ENCODE measurements at regions not wholly inside any gene's neighbourhood (a gene's known extent, or its start where the extent isn't known, plus 50 kb on each side); places are given as distances from the start of the nearest gene placed in this dataset.
A peak's percentile ranks its signal among the peaks of the same experiment; 100 is the strongest.
"Not testable (repeated sequence)": the region's sequence is repeated elsewhere in the genome, so short reads cannot be mapped to it uniquely, and the experiment has no call there.

- DNase-seq (ENCODE audit: low spot score); FAIRE-seq: not testable (repeated sequence)
Measured at GRCh38 chr19:28351321-28351720, 861.6 kb downstream of the UQCRFS1 start.

DNA sequence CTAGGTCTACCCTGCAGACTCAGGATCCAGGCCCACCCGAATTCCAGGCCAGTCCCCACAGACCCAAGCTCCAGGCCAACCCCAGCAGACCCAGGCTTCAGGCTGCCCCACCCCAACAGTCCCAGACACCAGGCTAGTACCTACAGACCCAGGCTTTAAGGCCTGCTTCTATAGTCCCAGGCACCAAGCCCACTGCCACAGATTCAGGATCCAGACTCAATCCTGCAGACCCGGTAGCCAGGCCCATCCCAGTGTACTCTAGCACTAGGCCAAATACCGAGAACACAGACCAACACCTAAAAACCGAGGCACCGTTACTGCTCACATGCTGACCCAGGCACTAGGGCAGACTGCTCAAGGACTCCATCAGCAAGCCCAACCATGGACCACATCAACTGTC lies 862.3 kb downstream of the UQCRFS1 start:
- DNase-seq (ENCODE audit: low spot score) (no peak), FAIRE-seq (no peak)

DNA sequence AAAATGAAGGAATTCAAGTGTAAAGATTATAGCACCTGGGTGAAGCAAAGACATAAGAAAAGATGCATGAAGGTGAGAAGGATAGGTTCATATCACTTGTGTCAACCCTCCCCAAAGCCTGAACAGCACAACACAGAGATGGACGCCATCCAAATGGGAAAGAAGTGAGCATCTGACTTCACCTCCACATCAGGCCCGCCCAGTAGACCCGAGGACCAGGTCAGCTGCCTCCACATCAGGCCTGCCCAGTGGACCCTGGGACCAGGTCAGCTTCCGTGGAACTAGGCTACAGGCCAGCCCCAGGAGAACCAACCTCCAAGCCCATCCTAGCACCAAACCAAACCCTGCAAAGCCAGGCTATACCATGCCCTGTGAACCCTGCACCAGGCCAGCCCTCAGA lies 862.9 kb downstream of the UQCRFS1 start:
- no peak for FAIRE-seq
- DNase-seq (ENCODE audit: low spot score), result no peak

DNA sequence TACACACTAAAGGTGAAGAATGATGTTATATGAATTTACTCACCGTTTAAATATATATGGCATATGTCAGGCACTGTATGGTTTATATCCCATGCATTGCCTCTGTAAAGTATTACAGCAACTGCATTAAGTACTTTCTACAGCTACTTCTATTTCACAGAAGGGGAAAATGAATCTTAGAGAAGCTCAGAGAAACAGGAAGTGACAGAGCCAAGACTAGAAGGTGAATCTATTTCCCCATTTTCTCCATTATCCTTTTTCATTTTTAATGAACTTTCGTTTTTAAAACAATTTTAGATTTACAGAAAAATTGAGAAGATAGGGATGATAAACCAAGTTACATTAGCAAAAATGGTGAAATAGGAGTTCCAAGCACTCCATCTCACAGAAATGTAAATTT lies 863.3 kb downstream of the UQCRFS1 start:
- FAIRE-seq (no peak), DNase-seq (ENCODE audit: low spot score) (no peak)

GRCh38 chr19:28345811-28346210 lies 867.1 kb downstream of the UQCRFS1 start:
- no peak for FAIRE-seq
- no peak for DNase-seq (ENCODE audit: low spot score)

GRCh38 chr19:28341810-28342350 lies 871.1 kb downstream of the UQCRFS1 start:
- no peak for DNase-seq (ENCODE audit: low spot score)

DNA sequence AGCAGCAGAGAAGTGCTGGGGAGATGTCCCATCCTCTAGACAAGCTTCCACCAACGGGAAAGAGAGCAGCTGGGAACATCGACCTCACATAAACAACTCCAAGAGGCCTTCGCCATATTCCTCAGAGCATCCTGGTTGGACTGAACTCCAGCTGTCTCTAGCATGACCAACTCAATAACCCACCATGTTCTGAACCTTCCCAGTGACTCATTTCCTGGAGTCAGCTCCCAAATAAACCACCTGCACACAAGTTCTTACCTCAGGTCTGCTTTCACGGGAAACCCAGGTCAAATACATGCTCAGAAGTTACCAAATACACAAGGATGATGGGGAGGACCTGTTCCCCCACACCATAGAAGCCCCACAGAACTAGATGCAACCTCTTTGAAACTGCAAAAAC lies 878.5 kb downstream of the UQCRFS1 start:
- DNase-seq (ENCODE audit: low spot score) (peak; percentile 56), FAIRE-seq (no peak)

More at GRCh38 chr19:28341810-28342350, 871.1 kb downstream of the UQCRFS1 start:
- FAIRE-seq, result no peak

GRCh38 chr19:28333909-28334308 lies 879.0 kb downstream of the UQCRFS1 start:
- DNase-seq (ENCODE audit: low spot score) (no peak), FAIRE-seq (no peak)

DNA sequence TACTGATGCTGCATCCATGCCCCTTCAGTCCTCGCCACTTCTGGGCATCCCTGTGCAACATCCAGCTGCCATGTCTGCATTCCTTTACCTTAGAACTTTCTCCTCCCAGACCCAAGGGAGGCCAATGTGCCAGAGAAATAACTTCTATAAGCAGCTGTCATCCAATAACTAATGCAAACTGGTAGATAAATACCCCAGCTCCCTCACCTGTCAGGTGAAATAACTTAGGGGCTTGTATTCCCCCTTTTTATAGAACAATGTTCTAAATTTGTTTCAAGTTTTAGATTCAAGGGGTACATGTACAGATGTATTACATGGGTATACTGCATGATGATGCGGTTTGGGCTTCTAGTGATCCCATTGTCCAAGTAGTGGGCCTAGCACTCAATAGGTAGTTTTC lies 880.1 kb downstream of the UQCRFS1 start:
- FAIRE-seq (no peak), DNase-seq (ENCODE audit: low spot score) (no peak)

DNA sequence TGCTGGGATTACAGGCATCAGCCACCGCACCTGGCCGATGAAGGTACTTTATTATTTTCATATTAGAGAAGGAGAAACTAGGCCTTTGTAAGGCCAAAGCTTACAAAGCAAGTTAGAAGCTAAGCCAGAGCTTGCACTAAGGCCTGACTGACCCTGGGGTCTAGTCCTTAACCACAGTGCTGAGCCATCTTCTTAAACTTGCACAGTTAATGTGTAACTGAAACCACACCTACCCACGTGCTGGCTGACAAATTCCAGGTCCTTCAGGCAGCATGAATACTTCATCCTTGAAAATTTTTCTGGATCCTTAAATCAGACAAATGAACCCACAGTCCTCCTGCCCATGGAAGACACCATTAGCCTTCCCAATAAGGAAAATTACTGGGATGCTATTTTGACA lies 880.6 kb downstream of the UQCRFS1 start:
- FAIRE-seq (no peak), DNase-seq (ENCODE audit: low spot score) (no peak)

- DNase-seq (ENCODE audit: low spot score), result no peak
- peak; percentile 92 for FAIRE-seq
Measured at GRCh38 chr19:28331596-28331995, 881.4 kb downstream of the UQCRFS1 start.

- FAIRE-seq, result no peak
- no peak for DNase-seq (ENCODE audit: low spot score)
Measured at GRCh38 chr19:28330831-28331230, 882.1 kb downstream of the UQCRFS1 start.

GRCh38 chr19:28329429-28329828 lies 883.5 kb downstream of the UQCRFS1 start:
- no peak for FAIRE-seq
- DNase-seq (ENCODE audit: low spot score), result no peak

DNA sequence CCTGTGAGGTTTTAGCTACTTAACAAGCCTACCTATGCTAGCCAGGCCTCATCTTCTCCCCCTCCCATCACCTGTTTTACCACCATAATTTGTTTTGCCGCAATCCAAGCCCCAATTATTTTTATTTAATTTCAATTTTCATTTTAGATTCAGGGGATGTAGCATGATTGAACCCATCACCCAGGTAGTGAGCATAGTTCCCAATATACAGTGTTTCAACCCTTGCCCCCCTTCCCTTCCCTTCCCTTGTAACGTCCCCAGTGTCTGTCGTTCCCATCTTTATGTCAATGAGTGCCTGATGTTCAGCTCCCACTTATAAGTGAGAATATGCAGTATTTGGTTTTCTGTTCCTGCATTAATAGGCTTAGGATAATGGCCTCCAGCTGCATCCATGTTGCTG lies 885.0 kb downstream of the UQCRFS1 start:
- no peak for FAIRE-seq
- DNase-seq (ENCODE audit: low spot score), result no peak

DNA sequence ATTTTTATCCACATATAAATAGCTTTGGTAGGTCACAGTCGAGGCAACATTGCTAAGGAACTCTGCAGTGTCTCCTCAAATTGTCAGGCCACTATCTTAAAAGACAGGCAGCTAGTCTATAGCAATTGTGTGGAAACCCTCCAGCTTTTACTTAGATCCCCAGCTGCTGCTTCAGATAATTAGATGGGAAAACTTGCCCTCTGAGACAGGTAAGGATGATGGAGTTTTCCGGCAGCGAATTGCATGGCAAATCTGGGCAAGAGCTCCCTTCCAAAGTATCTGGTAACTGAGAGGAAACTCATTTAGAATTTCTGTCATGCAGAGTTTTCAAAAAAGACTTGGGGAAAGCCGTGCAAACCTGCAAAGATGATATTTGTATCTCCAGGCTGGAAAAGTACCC lies 886.2 kb downstream of the UQCRFS1 start:
- no peak for FAIRE-seq
- DNase-seq (ENCODE audit: low spot score), result no peak

GRCh38 chr19:28324275-28325060 lies 888.5 kb downstream of the UQCRFS1 start:
- DNase-seq (ENCODE audit: low spot score) (no peak), FAIRE-seq (peak; percentile 96)

DNA sequence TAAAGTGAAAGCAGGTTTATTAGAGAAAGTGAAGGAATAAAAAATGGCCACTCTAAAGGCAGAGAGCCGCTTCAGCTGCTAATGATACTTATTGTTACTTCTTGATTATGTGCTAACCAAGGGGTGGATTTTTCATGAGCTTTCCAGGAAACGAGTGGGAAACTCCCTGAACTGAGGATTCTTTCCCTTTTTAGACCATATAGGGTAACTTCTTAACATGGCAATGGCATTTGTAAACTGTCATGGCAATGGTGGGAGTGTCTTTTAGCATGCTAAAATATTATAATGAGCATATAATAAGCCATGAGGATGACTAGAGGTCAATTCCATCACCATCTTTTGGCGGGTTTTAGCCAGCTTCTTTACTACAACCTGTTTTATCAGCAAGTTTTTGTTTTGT lies 890.0 kb downstream of the UQCRFS1 start:
- FAIRE-seq (no peak), DNase-seq (ENCODE audit: low spot score) (no peak)

DNA sequence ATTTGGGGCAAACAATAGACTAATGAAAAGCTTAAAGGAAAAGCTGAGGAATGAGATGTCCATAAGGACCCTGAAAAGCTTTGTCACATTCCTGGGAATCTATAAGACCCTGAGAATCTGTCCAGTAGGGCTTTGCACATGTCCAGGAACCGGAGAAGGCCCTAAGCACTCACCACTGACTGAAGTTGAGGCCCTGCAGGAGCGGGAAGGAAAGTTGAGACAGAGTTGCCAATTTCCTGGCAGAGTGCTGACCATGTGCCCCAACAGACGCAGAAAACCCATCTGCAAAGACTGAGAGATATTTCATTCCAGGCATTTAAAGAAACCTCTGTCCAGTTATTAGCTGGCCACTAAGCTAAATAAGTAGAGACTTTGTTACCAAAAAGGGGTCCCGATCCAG lies 890.5 kb downstream of the UQCRFS1 start:
- FAIRE-seq, result no peak
- DNase-seq (ENCODE audit: low spot score), result no peak

GRCh38 chr19:28319918-28320317 lies 893.0 kb downstream of the UQCRFS1 start:
- no peak for DNase-seq (ENCODE audit: low spot score)
- FAIRE-seq, result no peak

DNA sequence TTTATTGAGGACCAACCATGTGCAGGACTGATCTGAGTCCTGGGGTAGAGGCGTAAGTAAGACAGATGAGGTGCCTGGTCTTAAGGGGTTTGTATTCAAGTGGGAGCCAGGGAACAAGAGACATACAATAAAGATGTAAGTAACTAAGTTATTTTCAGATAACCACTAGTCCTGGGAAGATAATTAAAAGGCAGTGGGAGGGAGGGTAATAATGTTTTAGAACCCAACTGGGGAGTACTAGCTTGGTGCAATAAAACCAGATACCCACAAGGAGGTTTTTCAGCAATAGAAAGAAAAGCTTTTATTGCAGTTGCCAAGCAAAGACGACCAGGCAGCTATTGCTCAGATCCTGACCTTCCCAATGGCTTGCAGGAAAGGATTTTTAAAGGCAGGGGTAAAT lies 893.7 kb downstream of the UQCRFS1 start:
- no peak for FAIRE-seq
- no peak for DNase-seq (ENCODE audit: low spot score)

DNA sequence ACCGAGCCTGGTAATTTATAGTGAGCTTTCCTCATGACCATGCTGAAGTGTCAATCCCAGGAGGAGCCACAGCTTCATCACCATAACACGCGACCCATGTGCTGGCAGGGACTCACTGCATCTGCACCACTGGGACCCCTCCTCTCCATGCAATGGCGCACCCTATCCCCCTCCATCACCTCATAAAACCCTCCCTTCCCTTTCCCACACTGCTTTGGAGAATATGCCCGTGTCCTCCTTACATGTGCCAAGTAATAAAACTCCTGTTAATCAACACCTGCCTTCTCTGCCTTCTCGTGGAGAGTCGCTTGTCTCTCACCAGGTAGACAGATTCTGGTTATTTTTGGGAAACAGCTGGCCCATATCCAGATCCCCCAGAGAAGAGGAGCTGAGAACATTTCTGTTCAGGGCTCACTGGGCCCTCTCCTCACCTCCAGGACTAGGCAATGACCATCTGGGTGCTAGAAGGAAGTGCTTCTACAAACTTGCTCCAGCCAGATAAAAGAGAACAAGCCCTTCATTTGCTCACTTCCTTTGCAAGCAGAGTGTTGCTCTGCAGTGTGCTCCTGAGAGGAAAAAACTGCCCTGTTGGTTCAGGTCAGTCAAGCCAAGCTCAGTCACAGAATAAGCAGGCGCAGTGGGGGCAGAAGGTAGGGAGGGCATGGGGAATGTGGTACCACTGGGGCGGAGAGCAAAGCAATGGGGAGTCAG lies 894.3 kb downstream of the UQCRFS1 start:
- DNase-seq (ENCODE audit: low spot score) (no peak), FAIRE-seq (peak; percentile 88)

- DNase-seq (ENCODE audit: low spot score) (no peak), FAIRE-seq (peak; percentile 55)
Measured at GRCh38 chr19:28316464-28316863, 896.5 kb downstream of the UQCRFS1 start.

DNA sequence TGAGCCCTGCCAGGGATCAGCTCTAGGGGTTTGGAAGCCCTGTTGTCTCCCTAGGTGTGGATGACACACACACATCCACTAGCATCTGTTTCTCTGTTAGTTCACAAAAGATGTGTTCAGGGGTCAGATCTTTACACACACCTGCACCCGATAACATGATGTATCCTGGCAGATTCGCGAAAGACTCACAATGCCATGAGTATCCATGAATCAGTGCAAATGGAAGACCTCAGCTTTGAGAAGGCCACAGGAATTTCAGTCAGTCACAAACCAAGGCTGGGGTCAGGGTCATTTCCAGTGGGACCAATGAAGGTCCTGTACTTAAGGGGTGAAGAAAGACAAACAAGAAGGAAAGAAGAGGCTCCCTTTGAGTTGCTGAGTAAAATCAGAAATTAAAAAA lies 898.2 kb downstream of the UQCRFS1 start:
- no peak for DNase-seq (ENCODE audit: low spot score)
- FAIRE-seq, result peak; percentile 13

All from urothelium cell line (cell line).